GM12878 (cell line): ENCODE measurements at regions not wholly inside any gene's neighbourhood (a gene's known extent, or its start where the extent isn't known, plus 50 kb on each side); places are given as distances from the start of the nearest gene placed in this dataset.

Experiments
- ATAC-seq: fragments of 200-7000 bp; cut with Tn5 transposase; 3 replicates; pipeline ENCODE4 v1.9.1; 2020; ENCODE audit warnings: mild to moderate bottlenecking, moderate library complexity
- BruUV-seq: library from RNA; stranded (reverse); fragments of 400-500 nt; replicated peaks from 2 replicates; lab custom pipeline; 2021; lab: Mats Ljungman, UMichigan
- CTCF ChIA-PET: fragments of 300-600 bp; sonication (Branson Sonifier 250); formaldehyde crosslinking; extraction: SDS; loops from one replicate; lab custom pipeline; 2021; ENCODE audit warnings: inconsistent platforms; lab: Yijun Ruan, JAX
- POLR2A ChIA-PET: fragments of 350-600 bp; formaldehyde crosslinking; extraction: SDS; loops from one replicate; lab custom pipeline; 2021; ENCODE audit warnings: inconsistent platforms; lab: Charles Lee
- RAD21 ChIA-PET: fragments of 300-600 bp; sonication (Branson Sonifier 250); formaldehyde crosslinking; loops from one replicate; lab custom pipeline; 2023; ENCODE audit warnings: antibody characterized with exemption; ENCODE audit not compliant: unreplicated experiment; lab: Charles Lee
- SMC1A ChIA-PET: fragments of 300-600 bp; sonication (Branson Sonifier 250); formaldehyde crosslinking; loops from one replicate; lab custom pipeline; 2023; ENCODE audit not compliant: unreplicated experiment, uncharacterized antibody; lab: Charles Lee
- DNase-seq: peaks from one replicate; pipeline ENCODE4 v3.0.0-alpha.2; 2011; ENCODE audit warnings: low read depth, low spot score
- FAIRE-seq: peaks from 3 replicates; lab custom pipeline; 2011; peaks lifted over from hg19 to GRCh38; lab: Jason Lieb, UNC
- H2AFZ ChIP-seq: 2 replicates; pipeline ENCODE4 v1.6.0; 2011; ENCODE audit warnings: low read depth, low read length, control low read depth; ENCODE audit not compliant: control insufficient read depth
- H3K27ac ChIP-seq: 2 replicates; pipeline ENCODE4 v1.5.1; 2011; ENCODE audit warnings: control low read depth; ENCODE audit not compliant: control insufficient read depth, insufficient read depth
- H3K27me3 ChIP-seq, 2 experiments: replicated peaks in 1 of 2; 2 replicates each; pipeline versions ENCODE4 v1.6.0 to v1.6.1; 2011; ENCODE audit warnings: low read length in 1 of 2; ENCODE audit not compliant: control insufficient read depth in 2 of 2, insufficient read depth in 2 of 2
- H3K36me3 ChIP-seq, 2 experiments: 2 replicates each; pipeline ENCODE4 v1.5.1; 2011; ENCODE audit warnings: low read length in 1 of 2; ENCODE audit not compliant: control insufficient read depth in 2 of 2, insufficient read depth in 2 of 2
- H3K4me1 ChIP-seq: 2 replicates; pipeline ENCODE4 v1.6.1; 2011; ENCODE audit warnings: mild to moderate bottlenecking, low read length, moderate library complexity, mixed read lengths; ENCODE audit not compliant: control insufficient read depth, insufficient read depth
- H3K4me2 ChIP-seq: 2 replicates; pipeline ENCODE4 v1.6.0; 2011; ENCODE audit warnings: control low read depth; ENCODE audit not compliant: control insufficient read depth, insufficient read depth
- H3K4me3 ChIP-seq: fragments of 200-600 bp; sonication (generic); 2 replicates; pipeline ENCODE4 v1.5.1; 2016
- H3K79me2 ChIP-seq: 2 replicates; pipeline ENCODE4 v1.6.0; 2011; ENCODE audit warnings: low read length; ENCODE audit not compliant: control insufficient read depth, insufficient read depth
- H3K9ac ChIP-seq: 2 replicates; pipeline ENCODE4 v1.8.0; 2011; ENCODE audit warnings: low read length, control low read depth, mixed read lengths; ENCODE audit not compliant: control insufficient read depth, insufficient read depth
- H3K9me3 ChIP-seq: replicated peaks from 3 replicates; pipeline ENCODE4 v1.5.1; 2011; ENCODE audit warnings: mild to moderate bottlenecking, low read length; ENCODE audit not compliant: control insufficient read depth, insufficient read depth
- H4K20me1 ChIP-seq: 2 replicates; pipeline ENCODE4 v1.6.0; 2011; ENCODE audit not compliant: control insufficient read depth, insufficient read depth
- ATF2 ChIP-seq: IDR thresholded peaks from 2 replicates; pipeline ENCODE4 v1.6.1; 2012; ENCODE audit warnings: low read length, inconsistent platforms
- MYC ChIP-seq: IDR thresholded peaks from 2 replicates; pipeline ENCODE4 v1.6.1; 2011; ENCODE audit warnings: mild to moderate bottlenecking, low read length, moderate library complexity, inconsistent platforms; ENCODE audit not compliant: insufficient read depth, insufficient replicate concordance, insufficient read length, severe bottlenecking
- NBN ChIP-seq: fragments of 450-650 bp; IDR thresholded peaks from 2 replicates; pipeline ENCODE4 v1.6.1; 2016
- ZNF274 ChIP-seq: IDR thresholded peaks from one replicate; pipeline ENCODE4 v1.8.0; 2011; ENCODE audit not compliant: insufficient read length, insufficient read depth
- WGBS: methylation state at CpG from one replicate; pipeline ENCODE4 v1.1.6; 2016; ENCODE audit warnings: low lambda C conversion rate; ENCODE audit not compliant: insufficient replicate concordance, insufficient coverage; ENCODE audit errors: missing lambda C conversion rate; 5-methylcytosine and 5-hydroxymethylcytosine counted together
- in situ Hi-C: fragments of 300-500 bp; cut with MboI; formaldehyde crosslinking; loops from 9 replicates; pipeline ENCODE4 v1.14.3; 2018; ENCODE audit warnings: mixed read lengths
- intact Hi-C: fragments of 100-400 bp; cut with micrococcal nuclease; formaldehyde crosslinking; loops from one replicate; pipeline ENCODE4 v1.14.2; 2022; ENCODE audit not compliant: unreplicated experiment

- ATAC-seq (no peak), FAIRE-seq (no peak), DNase-seq (no peak)
- no TSS peak for BruUV-seq
- ChIA-PET POLR2A (no interaction called here), RAD21 (no interaction called here), SMC1A (interaction anchor here (0.7 kb wide), 1 partner anchor 14 kb away, joined by 3 read pairs; no protein-coding TSS in a partner anchor), CTCF (interaction anchor here (0.6 kb wide), 1 partner anchor 8 kb away, joined by 3 read pairs; no protein-coding TSS in a partner anchor)
- H3K27ac ChIP-seq, result no peak overlapping the region
- no peaks in the 10 kb centered on the region; the same call in 2 of the 3 replicates for H3K9me3 ChIP-seq
- H3K27me3 ChIP-seq, result no peaks in the 10 kb centered on the region; a peak in 1 of 4 replicates
- no peaks in the 10 kb centered on the region for H4K20me1 ChIP-seq
- H3K36me3 ChIP-seq, result no peaks in the 10 kb centered on the region
- 39% methylated on average over 7 of the region's 7 CpGs for WGBS
- H3K4me3 ChIP-seq, result no peak overlapping the region
- H3K79me2 ChIP-seq, result no peaks in the 10 kb centered on the region
- TF ChIP-seq ATF2 (no peak), MYC (no peak), NBN (no peak), ZNF274 (no peak)
- in situ Hi-C loops (no loop called here), intact Hi-C loops (no loop called here)
- H2AFZ ChIP-seq, result no peak overlapping the region
- H3K4me1 ChIP-seq, result no peaks in the 10 kb centered on the region
- no peak overlapping the region for H3K4me2 ChIP-seq
- no peak overlapping the region for H3K9ac ChIP-seq
Measured at GRCh38 chr15:39510001-39510701, 70.7 kb upstream of the THBS1 start.
